Iris pigment epithelial cell (primary cell): ENCODE measurements at regions not wholly inside any gene's neighbourhood (a gene's known extent, or its start where the extent isn't known, plus 50 kb on each side); places are given as distances from the start of the nearest gene placed in this dataset.
A peak's percentile ranks its signal among the peaks of the same experiment; 100 is the strongest.
"Not testable (repeated sequence)": the region's sequence is repeated elsewhere in the genome, so short reads cannot be mapped to it uniquely, and the experiment has no call there.

Experiments used
- DNase-seq: peaks from one replicate; pipeline ENCODE4 v3.0.0-alpha.2; 2011; ENCODE audit warnings: low read depth

DNA sequence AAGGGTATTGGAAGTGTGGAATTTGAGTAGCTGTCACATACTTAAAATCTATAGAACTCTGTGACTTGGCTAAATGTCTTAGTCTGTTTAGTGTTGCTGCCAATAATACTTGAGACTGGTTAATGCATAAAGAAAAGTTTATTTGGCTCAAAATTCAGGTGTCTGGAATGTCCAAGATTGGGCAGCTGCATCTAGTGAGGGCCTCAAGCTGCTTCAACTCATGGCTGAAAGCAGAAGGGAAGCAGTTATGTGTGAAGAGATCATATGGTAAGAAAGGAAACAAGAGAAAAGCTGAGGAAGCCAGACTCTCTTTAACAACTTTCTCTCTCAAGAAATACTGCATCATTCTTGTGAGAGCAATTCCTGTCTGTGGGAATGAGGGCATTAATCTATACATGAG lies 1043.3 kb upstream of the CDH6 start:
- DNase-seq, result no peak

DNA sequence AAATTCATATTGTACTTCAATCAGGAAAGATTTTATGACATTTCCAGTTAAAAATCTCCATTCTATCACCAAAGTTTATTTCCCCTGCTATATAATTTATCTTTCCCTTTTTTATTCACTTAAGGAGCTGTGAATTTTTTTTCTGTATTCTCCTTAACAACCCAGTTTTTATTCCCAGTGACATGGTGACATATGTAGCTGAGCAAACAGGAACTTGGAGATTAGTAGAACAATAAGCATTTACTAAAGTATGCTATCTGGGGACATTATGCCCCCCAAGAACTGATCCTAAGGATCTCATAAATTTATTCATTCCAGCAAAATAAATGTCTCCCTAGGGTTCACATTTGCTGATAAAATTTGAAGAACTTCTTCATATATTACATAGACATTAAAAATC lies 1044.0 kb upstream of the CDH6 start:
- DNase-seq, result no peak

DNA sequence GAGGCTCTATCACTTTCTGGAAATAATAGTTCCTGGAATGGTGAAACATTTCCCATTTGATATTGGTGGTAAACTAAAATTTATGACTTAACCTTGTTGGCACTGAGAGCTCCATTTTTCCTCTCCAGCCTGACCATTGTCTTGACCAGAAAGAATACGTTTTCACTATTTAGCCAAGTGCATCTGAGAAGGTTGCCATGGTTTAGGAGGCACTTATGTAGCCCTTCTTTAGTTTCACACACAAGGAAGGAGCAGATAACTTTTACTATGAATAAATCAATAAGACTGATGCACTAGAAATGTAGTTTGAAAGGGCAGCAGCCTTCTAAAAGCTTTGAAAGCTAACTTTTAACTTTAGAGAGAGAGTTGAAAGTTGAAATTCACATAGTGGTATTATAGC lies 1045.5 kb upstream of the CDH6 start:
- no peak for DNase-seq

DNA sequence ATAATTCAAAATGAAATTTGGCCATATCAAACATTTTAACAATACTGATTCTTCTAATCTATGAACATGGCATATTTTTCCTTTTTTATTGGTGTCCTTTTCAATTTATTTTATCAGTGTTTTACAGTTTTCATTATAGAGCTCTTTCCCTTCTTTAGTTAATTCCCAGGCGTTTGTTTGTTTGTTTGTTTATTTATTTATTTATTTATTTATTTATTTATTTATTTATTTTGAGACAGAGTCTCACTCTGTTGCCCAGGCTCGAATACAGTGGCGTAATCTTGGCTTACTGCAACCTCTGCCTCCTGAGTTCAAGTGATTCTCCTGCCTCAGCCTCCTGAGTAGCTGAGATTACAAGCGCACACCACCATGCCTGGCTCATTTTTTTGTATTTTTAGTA lies 1049.4 kb upstream of the CDH6 start:
- not testable (repeated sequence) for DNase-seq

DNA sequence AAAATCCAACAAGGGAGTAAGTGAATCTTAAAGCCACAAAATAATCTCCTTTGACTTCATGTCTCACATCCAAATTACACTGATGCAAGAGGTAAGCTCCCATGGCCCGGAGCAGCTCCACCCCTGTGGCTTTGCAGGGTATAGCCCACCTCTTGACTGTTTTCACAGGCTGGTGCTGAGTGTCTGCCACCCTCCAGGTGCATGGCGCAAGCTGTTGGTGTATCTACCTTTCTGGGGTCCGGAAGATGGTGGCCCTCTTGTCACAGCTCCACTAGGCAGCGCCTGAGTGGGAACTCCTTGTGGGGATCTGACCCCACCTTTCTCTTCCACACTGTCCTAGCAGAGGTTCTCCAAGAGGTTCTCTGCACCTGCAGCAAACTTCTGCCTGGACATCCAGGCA lies 1051.1 kb upstream of the CDH6 start:
- no peak for DNase-seq

DNA sequence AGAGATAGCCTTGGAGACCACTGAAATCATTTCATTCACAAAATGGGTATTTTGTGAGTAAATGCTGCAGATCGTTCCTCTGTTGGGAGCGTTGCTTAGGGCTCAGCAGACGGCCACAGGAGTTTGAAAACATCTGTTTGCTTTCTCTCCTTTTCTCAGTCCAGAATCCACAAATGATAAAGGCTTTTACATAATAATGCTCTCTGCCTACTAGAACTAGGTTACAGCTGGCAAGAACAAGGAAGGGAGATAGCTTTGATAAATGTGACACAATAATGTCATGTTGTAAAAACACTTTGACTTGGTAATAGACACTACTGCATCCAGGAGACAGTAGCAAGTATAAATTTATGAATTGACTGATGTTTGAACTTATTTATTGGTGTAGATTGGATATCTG lies 1072.4 kb upstream of the CDH6 start:
- DNase-seq, result no peak

DNA sequence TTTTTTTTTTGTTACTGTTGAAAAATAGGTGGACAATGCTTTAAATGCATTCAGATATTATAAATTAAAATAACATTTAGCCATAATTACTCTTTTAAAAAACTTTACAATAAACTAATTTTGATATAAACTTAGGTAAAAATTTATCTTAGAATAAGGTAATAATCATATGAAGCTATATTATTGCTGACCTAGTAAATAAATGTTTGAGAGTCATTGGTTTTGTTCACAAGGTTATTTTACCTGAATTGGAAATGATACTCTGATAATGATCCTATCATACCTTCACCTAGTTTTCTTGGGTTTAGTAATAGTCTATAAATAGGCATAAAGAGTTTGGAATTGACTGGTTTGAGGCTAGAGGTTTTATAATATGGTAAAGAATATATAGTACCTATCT lies 1076.4 kb upstream of the CDH6 start:
- no peak for DNase-seq

DNA sequence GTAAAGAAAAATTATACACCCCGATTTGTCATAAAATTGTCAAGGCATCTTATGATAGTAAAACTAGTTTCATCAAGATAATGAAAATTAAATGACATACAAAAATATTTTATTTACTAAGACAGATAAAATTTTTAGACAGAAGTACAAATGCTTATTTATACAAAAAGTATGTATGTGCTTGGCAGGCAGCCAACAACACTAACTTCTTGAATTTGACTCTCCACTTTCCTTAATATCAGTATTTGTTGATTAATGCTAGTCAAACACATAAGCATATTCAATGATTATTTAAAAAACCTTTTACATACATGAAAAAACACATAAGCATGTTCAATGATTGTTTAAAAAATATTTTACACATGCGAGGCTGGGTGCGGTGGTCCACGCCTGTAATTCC lies 1079.9 kb upstream of the CDH6 start:
- peak; percentile 24 for DNase-seq

DNA sequence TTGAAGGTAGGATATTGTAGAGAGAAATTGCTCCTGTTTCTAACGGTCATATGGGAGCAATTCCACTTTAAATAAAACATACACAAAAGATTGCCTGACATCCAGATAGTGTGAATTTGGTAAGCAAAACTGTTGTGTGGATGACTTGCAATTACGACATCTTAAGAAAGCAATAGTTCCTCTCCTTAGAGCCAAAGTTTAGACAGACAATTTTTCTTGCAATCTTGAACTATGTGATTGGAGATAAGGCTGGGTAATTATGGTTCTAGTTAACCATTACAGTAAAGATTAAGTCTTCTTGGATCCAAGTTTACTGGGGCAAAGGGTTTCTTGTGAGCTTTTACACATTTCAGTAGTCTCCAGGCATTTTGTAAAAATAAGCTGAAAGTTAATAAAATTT lies 1080.6 kb upstream of the CDH6 start:
- peak; percentile 46 for DNase-seq

DNA sequence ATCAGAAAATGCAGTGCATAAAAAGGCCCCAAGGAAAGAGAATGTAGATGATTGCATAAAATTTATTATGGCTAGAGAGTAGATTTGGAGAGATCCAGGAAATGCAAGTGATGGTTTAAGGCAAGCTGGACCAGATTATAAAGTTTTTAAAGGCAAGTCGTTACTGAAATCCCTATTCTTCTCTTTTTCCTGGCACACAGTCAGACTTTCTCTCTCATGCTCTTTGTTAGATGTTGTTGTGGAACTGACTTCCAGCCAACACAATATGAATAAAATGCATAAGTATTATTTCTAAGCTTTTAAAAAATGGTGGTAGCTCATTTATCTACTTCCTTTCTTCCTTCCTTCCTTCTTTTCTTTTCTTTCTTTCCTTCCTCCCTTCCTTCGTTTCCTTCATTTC lies 1085.4 kb upstream of the CDH6 start:
- DNase-seq, result no peak

DNA sequence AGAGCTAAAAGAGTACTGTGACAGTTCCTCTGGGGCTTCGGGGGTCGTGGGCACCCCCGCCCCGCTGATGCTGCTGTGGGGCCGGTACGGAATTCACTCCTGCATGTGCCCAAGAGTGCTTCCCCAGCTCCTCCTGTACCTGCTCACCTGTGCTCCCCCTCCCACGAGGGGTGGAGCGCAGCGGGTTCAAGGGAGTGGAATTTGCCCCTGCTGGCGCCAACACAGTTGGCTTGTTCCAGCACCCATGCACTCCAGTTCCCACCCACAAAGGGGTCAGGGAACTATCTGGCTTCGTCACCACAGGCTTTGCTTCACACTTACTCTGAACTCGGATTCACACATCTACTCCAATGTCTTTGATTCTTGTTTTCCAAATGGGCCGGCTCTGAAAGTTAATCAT lies 1086.9 kb upstream of the CDH6 start:
- no peak for DNase-seq

DNA sequence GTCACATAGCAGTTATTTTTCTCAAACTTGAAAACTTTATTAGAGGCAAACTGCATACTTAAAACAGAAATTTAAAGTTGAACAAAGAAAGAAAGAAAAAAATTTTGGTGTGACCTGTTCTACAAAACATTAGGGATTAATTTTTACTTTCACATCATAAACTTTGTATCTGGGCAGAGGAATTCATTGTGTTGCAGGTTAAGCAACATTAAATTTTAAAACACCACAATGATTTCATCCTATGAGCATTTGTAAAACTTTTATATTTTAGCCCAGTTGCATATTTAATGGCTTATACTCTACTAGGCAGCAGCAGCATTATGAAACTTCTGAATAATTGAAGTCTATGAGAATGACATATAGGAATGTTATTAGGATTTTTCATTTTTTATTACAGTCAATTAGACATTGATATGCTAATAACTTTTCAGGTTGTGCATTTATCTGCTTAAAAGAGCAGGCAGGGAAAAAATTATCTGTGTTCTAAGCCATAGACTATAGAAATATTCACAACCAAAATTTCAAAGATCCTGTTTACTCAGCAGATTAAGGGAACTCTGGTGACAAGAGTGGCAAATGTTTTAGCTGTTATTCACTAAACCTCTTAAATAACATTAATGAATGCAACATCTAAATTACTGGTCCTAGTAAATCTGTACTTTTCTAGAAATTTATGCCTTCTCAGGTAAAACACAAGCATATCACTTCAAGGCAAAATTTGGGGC lies 1088.5 kb upstream of the CDH6 start:
- DNase-seq, result peak; percentile 18

DNA sequence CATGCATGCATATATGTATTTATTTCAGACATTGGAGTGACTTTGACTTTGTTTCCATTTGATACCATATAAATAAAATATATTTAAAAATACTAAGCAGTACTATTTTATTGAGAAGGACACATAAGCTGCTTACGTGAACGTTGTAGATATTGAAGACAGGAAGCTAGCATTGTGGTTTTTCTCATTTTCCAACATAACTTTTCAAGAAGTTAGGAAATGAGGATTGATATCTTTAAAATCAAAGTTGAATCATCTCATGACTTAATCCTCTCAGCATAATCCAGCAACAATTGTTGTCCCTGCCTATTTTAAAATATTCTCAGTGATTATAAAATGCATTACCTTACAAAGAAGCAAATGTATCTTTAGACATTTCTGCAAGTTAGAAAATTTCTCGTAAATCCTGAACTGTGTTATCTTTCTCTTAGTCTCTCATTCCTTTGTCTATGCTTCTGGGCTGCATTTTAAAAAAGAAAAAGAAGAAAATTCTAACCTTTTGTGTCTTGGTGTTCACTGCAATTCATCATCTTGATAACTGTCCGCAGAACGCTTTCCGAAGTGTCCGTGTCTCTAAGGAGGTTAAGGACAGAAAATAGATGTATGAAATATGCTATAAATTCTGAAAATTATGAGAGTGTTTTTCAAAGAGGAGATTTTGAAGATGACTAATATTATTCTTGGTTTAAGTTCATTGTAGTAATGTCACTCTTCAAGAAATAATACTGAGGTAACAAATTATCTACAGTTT lies 1089.9 kb upstream of the CDH6 start:
- DNase-seq, result peak; percentile 40

DNA sequence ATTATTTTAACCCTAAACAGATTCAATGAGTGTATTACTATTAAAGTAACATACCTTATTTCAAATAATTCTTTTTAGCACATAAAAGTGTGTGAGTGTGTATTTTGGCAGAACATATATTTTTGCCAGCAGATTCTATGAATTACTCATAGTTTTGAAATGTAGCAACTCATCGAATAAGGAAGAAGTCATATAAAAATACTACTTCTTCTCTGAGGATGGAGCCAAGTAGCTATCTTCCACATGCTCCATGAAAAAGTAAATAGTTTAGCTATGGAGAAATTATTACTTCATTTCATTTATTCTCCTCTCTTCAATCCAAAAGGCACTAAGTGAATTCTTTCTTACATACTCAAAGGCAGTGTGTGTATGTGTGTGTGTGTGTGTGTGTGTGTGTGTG lies 1090.4 kb upstream of the CDH6 start:
- DNase-seq, result peak; percentile 70

DNA sequence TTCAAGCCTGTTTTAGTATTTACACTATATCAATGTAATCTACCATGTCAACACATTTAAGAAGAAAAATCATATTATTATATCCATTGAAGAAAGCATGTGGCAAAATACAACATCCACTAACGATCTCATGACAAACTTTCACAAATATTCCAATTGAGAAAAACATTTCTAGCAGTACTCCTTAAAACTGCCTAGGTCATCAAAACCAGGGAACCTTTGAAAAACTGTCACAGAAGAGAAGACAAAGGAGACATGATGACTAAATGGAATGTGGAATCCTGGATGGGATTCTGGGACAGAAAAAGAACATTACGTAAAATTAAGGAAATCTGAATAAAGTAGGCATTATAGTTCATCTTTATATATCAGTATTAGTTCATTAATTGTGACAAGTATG lies 1091.3 kb upstream of the CDH6 start:
- DNase-seq, result no peak

DNA sequence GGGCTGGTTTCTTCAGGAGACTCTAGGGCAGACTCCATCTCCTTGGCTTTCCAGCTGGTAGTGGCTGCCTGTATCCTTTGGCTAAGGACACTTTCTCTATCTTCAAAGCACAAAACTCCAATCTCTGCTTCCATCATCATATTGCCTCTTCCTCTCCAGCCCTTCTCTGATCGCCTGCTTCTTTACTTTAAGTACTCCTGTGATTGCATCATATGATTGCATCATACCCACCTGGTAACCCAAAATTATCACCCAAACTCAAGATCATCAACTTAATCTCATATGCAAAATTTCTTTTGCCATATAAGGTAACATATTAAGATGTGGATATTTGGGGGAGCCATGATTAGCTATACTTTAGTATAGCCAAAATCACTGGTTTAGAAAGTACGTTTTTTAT lies 1092.6 kb upstream of the CDH6 start:
- DNase-seq, result peak; percentile 5

DNA sequence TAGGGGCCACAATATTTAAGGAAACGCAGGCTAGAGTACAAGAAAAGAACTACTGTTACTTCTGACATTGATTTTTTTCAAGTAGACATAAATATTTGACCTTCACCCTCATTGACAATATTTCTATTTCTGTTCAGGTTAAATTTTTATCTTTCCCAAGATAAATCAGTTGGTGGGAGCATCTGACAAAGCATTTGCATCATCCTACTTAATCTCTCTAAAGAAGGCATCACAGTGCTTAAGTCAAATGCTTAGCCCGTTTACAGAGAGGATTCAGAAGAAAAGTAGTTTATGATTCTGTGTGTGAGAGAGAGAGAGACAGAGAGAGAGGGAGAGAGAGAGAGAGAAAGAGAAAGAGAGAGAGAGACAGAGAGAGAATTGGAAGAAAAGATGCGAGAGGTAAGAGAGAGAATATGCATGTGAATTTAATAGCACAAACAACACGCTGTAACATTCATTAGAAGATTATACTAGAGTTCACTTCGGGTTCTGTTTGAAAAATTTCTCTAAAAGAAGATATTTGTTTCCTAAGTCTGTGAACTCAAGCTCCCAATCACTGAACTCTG lies 1093.3 kb upstream of the CDH6 start:
- DNase-seq, result peak; percentile 23

DNA sequence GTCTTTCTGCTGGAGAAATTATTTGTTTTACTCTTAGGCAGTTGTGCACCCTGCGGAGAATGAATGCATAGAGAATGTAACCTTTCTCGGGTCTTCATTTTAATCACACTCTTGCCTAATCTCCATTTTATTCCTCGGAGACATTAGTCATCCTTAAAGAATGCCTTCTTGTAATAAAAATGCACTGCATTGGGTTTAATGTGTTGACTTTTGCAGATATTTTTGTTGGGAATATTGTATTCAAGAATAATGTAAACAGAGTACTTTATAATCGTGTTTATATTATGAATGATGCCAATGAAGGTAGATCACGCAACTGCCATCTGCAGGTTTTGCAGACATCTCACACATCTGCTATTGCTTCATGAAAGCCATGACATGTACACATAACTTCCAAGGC lies 1093.9 kb upstream of the CDH6 start:
- peak; percentile 80 for DNase-seq

DNA sequence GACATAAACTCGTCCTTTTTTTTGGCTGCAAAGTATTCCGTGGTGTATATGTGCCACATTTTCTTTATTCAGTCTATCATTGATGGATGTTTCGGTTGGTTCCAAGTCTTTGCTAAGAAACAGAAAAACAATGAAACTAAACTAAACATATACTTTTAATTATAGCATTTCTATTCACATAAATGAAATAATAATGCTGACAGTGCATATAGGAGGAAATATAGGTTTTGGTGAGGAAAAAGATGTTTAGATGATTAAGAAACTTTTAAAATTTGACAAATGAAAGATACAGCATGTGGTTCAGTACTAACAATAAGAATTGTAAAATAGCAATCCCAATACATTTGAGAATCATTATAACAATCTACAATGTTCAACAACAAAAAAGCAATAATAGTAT lies 1094.5 kb upstream of the CDH6 start:
- DNase-seq, result no peak

DNA sequence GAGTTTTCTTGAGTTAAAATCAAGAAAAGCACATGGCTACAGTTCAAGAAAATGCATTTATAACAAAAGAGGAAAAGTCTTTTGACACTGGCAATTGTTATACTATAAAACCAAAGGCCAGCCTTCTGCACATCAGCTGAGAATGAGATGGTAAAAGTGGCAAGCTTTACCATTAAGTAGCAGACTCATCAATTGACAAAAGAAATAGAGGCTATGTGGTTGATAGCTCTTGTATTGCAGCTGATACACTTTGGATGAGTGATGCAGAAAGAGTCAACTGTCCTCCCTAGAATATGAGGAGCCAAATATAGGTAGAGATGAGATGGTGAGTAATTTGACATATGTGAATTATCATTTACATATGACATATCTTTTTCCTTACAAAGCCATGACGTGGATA lies 1100.9 kb upstream of the CDH6 start:
- DNase-seq, result no peak

DNA sequence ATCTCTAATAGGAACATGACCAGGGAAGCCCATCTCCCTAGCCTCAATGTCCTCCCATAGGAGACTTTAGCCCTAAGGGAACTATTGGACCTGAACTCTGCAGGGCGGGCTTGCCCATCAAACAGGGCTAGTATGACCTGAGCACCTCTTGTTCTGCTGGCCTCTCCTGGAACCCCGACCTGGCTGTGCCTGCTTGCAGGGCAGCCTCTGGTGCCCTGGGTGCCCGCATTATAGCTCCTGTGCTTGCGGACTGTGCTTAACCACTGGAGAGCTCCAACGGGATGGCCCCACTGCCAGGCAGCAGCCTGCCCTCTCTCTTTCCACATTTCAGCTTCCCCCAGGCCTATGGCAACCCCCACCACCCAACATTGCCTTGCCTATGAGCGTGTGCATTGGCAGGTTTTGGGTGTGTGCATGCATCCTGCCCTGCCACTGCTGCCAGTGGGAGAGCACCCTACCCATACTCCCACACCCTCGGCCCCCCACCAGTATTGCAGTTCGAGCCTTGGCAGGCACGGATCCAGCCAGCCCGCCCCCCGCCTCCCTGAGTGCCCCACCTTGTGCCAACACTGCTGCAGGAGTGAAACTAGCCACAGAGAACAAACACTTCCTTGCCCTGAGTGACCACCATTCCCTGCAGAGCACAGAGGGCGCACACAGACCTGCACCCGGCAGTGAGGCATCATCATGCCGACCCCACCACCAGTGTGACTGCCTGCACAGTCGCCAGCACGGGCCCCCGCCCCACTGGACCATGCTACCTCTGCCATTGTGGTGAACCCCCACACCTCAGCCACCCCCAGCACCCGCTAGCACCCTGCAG lies 1123.8 kb upstream of the CDH6 start:
- no peak for DNase-seq

DNA sequence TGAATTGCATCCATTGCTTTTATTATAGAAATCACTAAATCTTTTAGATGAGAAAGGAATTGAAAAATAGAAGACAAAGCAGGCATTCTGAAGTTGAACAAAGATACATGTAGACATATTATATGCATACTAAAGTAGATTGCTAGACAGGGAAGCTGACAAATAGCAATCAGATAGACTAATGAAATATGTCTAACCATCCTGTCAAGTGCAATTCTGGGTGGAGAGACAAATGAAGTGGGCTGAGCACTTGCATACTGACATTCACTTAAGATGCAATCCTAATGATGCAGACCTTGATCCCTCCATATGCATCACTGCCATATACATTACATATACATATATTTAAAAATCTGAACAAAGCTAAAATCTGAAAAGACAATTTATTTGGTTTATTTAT lies 1130.0 kb upstream of the CDH6 start:
- no peak for DNase-seq

DNA sequence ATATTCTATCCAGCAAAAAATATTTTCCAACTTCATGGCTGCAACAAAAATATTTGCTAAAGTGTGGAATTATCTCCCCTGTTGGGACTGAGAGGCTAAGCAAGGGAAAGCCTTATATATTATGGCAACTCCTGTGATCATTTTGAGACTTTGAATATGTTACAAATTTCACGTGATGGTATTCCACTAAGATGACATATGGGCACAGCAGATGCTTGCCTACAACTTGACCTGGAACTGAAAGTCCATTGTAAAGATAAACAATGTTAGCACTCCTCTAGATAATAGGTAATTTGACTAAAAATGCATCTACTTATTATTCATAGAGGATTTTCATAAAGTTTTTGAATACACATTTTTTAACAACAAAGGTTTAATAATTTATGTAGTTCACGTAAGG lies 1141.5 kb upstream of the CDH6 start:
- DNase-seq, result no peak
